ENCODE measurements at regions not wholly inside any gene's neighbourhood (a gene's known extent, or its start where the extent isn't known, plus 50 kb on each side); places are given as distances from the start of the nearest gene placed in this dataset.

DNA sequence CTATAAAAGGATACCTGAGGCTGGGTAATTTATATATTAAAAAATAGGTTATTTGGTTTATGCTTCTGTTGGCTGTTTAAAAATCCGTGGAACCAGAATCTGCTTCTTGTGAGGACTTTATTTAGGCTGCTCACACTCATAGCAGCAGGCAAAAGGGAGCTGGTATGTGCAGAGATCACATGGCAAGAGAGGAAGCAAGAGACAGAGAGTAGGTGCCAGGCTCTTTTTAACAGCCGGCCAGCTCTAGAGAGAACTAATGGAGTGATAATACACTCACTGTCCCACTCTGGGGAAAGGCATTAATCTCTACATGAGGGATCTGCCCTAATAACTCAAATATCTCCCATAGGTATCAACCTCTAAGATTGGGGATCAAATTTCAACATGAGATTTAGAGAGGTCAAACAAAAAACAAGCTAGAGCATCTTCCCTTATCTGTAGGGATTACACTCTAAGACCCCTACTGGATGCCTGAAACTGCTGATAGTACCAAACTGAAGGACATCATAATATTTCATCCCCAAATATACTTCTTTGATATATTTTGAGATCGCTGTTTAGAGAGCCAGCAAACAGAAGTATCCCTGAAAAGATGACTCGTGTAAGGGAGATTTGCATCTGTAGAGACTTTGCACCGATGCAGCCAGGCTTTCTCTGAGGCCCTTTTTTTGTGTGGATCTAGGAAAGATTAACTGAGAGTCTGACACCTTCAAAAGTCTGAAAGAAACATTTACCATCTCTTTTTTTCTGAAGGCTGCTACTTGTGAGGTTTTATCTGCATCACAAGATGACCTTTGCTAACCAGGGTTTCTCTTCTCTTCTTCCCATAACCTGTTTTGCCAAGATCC is 717.0 kb upstream of the MBL2 start:
- TF ChIP-seq, protein P1, sequence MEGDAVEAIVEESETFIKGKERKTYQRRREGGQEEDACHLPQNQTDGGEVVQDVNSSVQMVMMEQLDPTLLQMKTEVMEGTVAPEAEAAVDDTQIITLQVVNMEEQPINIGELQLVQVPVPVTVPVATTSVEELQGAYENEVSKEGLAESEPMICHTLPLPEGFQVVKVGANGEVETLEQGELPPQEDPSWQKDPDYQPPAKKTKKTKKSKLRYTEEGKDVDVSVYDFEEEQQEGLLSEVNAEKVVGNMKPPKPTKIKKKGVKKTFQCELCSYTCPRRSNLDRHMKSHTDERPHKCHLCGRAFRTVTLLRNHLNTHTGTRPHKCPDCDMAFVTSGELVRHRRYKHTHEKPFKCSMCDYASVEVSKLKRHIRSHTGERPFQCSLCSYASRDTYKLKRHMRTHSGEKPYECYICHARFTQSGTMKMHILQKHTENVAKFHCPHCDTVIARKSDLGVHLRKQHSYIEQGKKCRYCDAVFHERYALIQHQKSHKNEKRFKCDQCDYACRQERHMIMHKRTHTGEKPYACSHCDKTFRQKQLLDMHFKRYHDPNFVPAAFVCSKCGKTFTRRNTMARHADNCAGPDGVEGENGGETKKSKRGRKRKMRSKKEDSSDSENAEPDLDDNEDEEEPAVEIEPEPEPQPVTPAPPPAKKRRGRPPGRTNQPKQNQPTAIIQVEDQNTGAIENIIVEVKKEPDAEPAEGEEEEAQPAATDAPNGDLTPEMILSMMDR (IDR thresholded peaks at IDR 0.05) = no peak
- TF ChIP-seq POLR2A (IDR thresholded peaks at IDR 0.05) (no peak), EP300 (IDR thresholded peaks at IDR 0.05) (no peak)
